DMS153 treated with DMSO at 0.1 percent for 48 hours (cell line): ENCODE measurements at regions not wholly inside any gene's neighbourhood (a gene's known extent, or its start where the extent isn't known, plus 50 kb on each side); places are given as distances from the start of the nearest gene placed in this dataset.
"Not testable (repeated sequence)": the region's sequence is repeated elsewhere in the genome, so short reads cannot be mapped to it uniquely, and the experiment has no call there.

Experiments
- DNase-seq: peaks from one replicate; lab custom pipeline; 2025; ENCODE audit not compliant: unreplicated experiment; lab: John Stamatoyannopoulos, UW

DNA sequence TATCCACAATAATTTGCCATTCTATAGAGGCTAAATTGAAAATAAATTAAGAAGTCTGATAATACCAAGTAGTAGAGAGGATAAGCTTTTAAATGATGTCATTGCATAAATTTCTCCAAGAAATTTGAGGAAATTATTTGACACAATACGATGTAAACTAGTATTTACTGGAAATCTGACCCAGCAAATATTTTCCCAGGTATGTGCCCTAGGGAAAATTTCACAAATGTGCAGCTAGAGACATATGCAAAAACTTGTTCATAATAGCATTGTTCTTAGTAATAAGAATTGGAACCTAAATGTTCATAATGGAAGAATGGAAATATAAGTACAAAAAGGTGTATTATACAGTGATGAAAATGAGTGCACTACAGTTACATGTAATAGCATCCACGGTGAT, 888.8 kb upstream of the SOX11 start:
- no peak for DNase-seq

GRCh38 chr2:4814137-4814536, 878.0 kb upstream of the SOX11 start:
- not testable (repeated sequence) for DNase-seq

DNA sequence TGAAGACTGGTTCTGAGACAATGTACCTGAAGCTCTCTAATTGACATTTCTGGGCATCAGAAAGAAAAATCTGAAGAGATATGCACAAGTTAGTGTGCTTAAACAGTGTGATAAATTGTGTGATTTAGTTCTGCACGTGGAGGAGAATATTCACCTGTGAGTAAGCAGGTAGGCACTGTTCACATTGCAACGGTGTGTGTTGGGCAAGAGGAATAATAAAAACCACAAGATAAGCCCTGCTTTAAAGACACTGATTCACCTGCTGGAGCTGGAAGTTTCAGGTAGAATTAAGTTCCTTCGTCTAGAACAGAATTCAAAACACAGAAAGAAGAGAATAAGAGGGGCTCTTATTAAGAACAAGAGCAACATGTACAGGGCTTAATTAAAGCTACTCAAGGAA, 864.3 kb upstream of the SOX11 start:
- DNase-seq: no peak

GRCh38 chr2:4828682-4829374, 863.4 kb upstream of the SOX11 start:
- no peak for DNase-seq

DNA sequence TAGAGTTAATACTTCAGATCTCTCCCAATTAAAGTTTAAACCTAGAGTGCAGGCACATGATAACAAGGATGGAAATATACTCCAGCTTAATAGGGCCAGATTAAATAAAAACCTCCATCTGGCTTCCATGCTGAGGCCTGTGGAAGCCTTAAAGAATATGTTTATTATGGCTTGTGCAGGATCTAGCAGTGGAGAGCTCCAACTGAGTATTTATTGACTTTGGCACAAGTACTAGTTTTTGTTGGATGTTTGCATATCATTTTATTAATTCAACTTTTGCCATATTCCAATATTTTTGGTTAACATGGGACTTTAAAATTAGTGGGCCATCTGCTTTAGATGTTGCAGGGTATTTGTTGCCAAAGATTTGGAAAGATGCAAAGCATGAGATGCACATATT, 860.4 kb upstream of the SOX11 start:
- DNase-seq: no peak

DNA sequence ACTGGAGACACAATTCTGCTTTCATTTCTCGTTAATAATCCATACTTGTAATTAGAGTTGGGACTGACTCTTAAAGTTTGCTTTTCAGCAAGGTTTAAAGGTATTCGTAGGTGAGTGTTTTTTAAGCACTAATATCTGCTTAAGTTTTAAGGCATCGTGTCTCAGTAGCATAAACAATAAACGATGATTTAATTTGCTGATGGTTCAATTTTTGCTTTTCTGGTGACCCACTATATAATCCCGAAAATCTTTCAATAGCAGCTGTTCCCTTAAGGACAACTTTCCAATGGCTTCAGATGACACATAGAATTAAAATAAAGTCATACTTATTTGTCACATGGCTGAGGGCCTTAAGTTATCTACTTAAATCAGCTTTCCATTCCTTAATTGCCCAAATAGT, 859.5 kb upstream of the SOX11 start:
- DNase-seq: no peak

- no peak for DNase-seq
These were observed 853.6 kb upstream of the SOX11 start for GRCh38 chr2:4838626-4839025.

GRCh38 chr2:4840791-4841190, 851.4 kb upstream of the SOX11 start:
- no peak for DNase-seq

DNA sequence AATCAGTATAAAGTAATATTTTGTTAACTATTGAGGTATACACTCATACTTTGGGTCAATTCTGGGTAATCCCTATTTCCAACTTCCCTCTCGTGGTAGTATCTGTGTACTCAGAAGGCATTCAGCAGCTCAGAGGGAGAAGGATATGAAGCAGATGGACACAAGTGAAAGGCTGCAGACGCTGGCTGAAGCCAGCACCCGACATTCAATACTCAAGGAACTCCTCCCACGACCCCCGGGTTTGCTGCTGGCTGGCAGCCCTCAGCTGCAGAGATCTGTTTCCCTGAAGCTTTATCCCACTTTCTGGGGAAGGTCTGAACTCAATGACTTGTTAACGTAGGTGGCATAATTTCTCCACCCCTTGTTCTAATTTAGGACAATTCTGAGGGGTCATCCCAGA, 847.3 kb upstream of the SOX11 start:
- DNase-seq: no peak

- no peak for DNase-seq
These were observed 830.2 kb upstream of the SOX11 start for GRCh38 chr2:4862031-4862430.

- no peak for DNase-seq
These were observed 826.0 kb upstream of the SOX11 start for GRCh38 chr2:4866198-4866597.

GRCh38 chr2:4868466-4868865, 823.7 kb upstream of the SOX11 start:
- no peak for DNase-seq

- DNase-seq: no peak
These were observed 823.0 kb upstream of the SOX11 start for GRCh38 chr2:4869154-4869553.

DNA sequence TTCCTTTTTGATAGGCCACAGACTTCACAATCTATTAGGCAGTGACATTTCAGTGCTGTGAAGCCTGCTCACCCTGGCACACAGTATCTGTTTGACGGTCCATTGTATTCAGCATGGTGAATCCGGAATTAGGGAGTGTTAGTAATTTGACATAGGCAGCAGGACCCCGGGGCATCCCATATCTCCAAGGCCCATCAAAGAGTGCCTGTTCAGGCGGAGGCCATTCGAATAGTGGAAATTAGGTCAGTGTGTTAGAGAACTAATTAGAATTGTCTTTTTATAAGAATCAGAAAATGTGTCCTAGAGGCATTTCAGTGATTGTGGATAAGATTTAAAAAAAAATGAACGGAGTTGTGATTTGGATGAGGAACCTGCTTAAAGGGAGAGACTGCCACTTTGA, 818.8 kb upstream of the SOX11 start:
- DNase-seq: no peak

GRCh38 chr2:4873876-4874593, 818.1 kb upstream of the SOX11 start:
- no peak for DNase-seq

DNA sequence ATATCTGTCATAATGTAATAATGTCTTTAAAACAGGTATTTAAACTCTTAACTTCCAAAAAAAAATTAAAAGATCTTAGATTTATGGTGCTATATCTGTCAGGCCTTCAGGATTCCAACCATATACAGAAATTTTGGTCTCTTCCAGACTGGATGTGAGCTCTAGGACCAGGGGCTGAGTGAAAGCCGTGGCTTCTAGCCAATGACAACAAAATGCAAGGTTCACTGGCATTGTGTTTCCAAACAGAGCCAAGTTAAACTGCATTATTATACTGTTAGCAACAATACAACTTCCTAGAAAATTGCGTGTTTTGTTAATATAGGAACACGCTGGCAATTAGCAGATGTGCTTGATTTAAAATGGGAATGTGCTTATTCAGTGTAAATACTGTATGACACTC, 809.8 kb upstream of the SOX11 start:
- DNase-seq: peak; percentile 48

- no peak for DNase-seq
These were observed 809.2 kb upstream of the SOX11 start for GRCh38 chr2:4882941-4883340.

GRCh38 chr2:4883375-4883774, 808.8 kb upstream of the SOX11 start:
- no peak for DNase-seq

- DNase-seq: no peak
These were observed 808.0 kb upstream of the SOX11 start for GRCh38 chr2:4884117-4884571.

GRCh38 chr2:4891394-4891793, 800.8 kb upstream of the SOX11 start:
- no peak for DNase-seq

GRCh38 chr2:4895371-4895770, 796.8 kb upstream of the SOX11 start:
- no peak for DNase-seq

DNA sequence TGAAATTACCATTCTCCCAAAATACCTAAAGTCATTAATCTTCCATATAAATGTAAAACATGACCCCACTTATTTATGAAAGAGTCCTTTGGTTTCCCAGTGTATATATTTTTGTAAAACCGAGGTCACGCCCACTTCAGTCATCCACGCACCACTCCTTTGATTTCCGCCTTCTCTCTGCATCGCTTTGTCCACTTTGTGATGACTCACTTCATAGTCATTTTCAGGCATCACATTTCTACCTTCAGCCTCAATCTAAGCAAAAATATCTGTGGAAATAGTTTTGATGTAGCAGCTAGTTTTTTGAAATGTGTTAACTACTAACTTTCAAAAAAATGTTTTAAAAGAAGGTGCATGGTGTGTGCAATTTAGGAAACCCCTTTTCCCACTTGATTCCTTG, 793.5 kb upstream of the SOX11 start:
- no peak for DNase-seq

DNA sequence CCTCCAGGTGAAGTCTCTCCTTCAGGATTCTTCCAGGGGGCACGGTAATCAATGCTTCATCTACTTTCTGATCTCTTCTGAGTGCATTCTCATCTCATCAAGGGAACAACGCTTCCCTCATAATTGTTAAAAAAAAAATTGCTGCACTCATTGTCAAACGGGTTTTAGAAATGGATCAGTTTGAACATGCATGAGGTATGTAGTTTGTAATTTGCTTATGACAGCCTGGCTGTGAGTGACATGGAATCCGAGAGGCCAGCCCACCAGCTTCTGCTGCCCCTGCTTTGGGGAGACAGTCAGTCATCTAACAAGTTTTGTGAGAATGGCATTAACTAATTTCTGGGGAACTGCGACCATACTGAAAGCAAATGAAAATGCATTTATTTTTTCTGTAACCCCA, 791.9 kb upstream of the SOX11 start:
- DNase-seq: no peak
